ENCODE measurements at regions not wholly inside any gene's neighbourhood (a gene's known extent, or its start where the extent isn't known, plus 50 kb on each side); places are given as distances from the start of the nearest gene placed in this dataset.

- H3K36me3 ChIP-seq (ENCODE audit: control insufficient read depth in 2 of 2, extremely low read depth in 1 of 2, insufficient read depth in 2 of 2, low read length in 2 of 2), result no peaks in the 10 kb centered on the region
- no peak overlapping the region for H3K27ac ChIP-seq (ENCODE audit: insufficient read depth, low read depth, low read length)
- no peak overlapping the region for H3K9ac ChIP-seq (replicated peaks; ENCODE audit: extremely low read depth, insufficient read depth, low read length)
- POLR2A ChIA-PET, result no interaction called here
- H4K20me1 ChIP-seq (replicated peaks; ENCODE audit: control insufficient read depth, extremely low read depth, insufficient read depth, low read length), result no peaks in the 10 kb centered on the region
- no peaks in the 10 kb centered on the region for H3K27me3 ChIP-seq (ENCODE audit: control insufficient read depth in 2 of 2, insufficient read depth in 2 of 2, low read length in 2 of 2)
- CTCF ChIA-PET, result no interaction called here
- dilution Hi-C loops (cut with MboI; ENCODE audit: extremely low pct_ligation_motif_present, low sequenced_read_pairs), result no loop called here
- intact Hi-C loops (cut with micrococcal nuclease), result no loop called here
- no peak overlapping the region for H3K4me3 ChIP-seq (replicated peaks in 1 of 3; ENCODE audit: insufficient read depth in 1 of 3, low read depth in 1 of 3, low read length in 3 of 3)
- H3K4me1 ChIP-seq (ENCODE audit: control insufficient read depth, extremely low read depth, insufficient read depth, low read length), result no peaks in the 10 kb centered on the region
- H3K9me3 ChIP-seq (replicated peaks; ENCODE audit: control insufficient read depth, insufficient read depth, low read length), result no peaks in the 10 kb centered on the region
- BruUV-seq (replicated peaks), result no TSS peak
- H2AFZ ChIP-seq (ENCODE audit: low read depth, low read length), result no peak overlapping the region
- no peak for DNase-seq (ENCODE audit: low read depth, low spot score)
- TF ChIP-seq POLR2AphosphoS5 (IDR thresholded peaks at IDR 0.05; ENCODE audit: insufficient read depth, low read depth, low read length) (no peak), FOS (IDR thresholded peaks at IDR 0.05; ENCODE audit: borderline replicate concordance, insufficient read depth, low read length) (no peak), GATA2 (IDR thresholded peaks at IDR 0.05; ENCODE audit: insufficient read depth, insufficient read length, low read depth, low read length) (no peak), JUN (IDR thresholded peaks at IDR 0.05; ENCODE audit: borderline replicate concordance, insufficient read depth, insufficient read length, low read depth) (no peak), CTCF (IDR thresholded peaks at IDR 0.05; ENCODE audit: extremely low read depth in 1 of 2, insufficient read depth in 1 of 2, low read depth in 1 of 2, low read length in 2 of 2) (no peak), MYC (IDR thresholded peaks at IDR 0.05; ENCODE audit: low read depth, low read length) (no peak), MAX (IDR thresholded peaks at IDR 0.05; ENCODE audit: insufficient read depth, insufficient read length) (no peak), EZH2 (IDR thresholded peaks at IDR 0.05; ENCODE audit: borderline replicate concordance, low read depth, low read length, severe bottlenecking) (no peak), POLR2A (IDR thresholded peaks at IDR 0.05; ENCODE audit: low read depth, low read length) (no peak)
- no peak for FAIRE-seq
- no peaks in the 10 kb centered on the region for H3K9me1 ChIP-seq (replicated peaks; ENCODE audit: control insufficient read depth, extremely low read depth, insufficient read depth, low read length)
- no peaks in the 10 kb centered on the region for H3K79me2 ChIP-seq (ENCODE audit: control insufficient read depth, insufficient read depth, low read length)
- H3K4me2 ChIP-seq (ENCODE audit: insufficient read depth, low read length), result no peak overlapping the region
These were observed 436.6 kb downstream of the SOX2 start for GRCh38 chr3:182148360-182148759.
